ENCODE measurements at regions not wholly inside any gene's neighbourhood (a gene's known extent, or its start where the extent isn't known, plus 50 kb on each side); places are given as distances from the start of the nearest gene placed in this dataset.

DNA sequence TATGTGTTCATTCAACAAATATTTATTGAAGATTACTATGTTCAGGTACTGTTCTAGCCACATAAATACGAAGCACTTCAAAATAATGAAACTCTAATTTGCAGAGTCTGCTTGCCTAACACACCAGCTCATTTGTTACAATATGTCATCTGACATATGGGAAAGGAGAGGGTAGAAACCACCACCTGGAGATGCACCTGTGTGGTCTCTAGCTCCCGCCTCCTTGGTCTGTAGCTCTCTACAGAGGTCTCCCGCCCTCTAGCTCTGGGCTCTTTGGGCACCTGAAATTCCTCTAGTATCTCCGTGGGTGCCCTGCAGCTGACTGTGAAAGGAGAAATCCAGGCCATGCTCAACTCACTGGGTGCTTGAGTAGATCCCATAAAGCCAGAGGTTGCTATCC lies 51.4 kb upstream of the DBX1 start:
- TF ChIP-seq, protein P1, sequence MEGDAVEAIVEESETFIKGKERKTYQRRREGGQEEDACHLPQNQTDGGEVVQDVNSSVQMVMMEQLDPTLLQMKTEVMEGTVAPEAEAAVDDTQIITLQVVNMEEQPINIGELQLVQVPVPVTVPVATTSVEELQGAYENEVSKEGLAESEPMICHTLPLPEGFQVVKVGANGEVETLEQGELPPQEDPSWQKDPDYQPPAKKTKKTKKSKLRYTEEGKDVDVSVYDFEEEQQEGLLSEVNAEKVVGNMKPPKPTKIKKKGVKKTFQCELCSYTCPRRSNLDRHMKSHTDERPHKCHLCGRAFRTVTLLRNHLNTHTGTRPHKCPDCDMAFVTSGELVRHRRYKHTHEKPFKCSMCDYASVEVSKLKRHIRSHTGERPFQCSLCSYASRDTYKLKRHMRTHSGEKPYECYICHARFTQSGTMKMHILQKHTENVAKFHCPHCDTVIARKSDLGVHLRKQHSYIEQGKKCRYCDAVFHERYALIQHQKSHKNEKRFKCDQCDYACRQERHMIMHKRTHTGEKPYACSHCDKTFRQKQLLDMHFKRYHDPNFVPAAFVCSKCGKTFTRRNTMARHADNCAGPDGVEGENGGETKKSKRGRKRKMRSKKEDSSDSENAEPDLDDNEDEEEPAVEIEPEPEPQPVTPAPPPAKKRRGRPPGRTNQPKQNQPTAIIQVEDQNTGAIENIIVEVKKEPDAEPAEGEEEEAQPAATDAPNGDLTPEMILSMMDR (IDR thresholded peaks at IDR 0.05; ENCODE audit: low read length): no peak
- TF ChIP-seq EZH2phosphoT487 (IDR thresholded peaks at IDR 0.05; ENCODE audit: low read length): no peak
- TF ChIP-seq EZH2 (optimal IDR thresholded peaks at IDR 0.05; ENCODE audit: low read depth, low read length): no peak

All from MM.1S (cell line).